ENCODE measurements at regions not wholly inside any gene's neighbourhood (a gene's known extent, or its start where the extent isn't known, plus 50 kb on each side); places are given as distances from the start of the nearest gene placed in this dataset.

DNA sequence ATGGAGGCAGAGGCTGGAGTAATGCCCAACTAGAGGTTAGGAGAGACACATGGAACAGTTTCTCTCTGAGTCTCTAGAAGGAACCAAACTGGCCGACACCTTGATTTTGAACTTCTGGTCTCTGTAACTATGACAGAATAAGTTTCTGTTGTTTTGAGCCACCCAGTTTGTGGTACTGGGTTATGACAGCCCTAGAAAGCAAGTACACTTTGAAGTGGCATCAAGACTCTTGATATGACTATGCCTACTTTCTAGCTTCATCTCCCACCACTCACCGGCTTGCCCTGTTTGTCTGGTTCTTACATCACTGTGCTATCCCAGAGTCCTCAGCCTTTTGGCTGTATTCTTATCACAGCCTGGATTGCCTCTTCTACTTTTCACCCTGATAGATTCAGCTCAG is 230.3 kb upstream of the USP24 start:
- H3K9ac ChIP-seq = no peak overlapping the region
- H3K27me3 ChIP-seq = no peaks in the 10 kb centered on the region
- Mint-ChIP-seq H3K9me3 (peaks cover 1% of the 10 kb centered on the region), H3K27ac (no peak overlapping the region), H3K36me3 (no peaks in the 10 kb centered on the region), H3K4me1 (no peaks in the 10 kb centered on the region), H3K27me3 (ENCODE audit: insufficient read depth, low read depth) (no peaks in the 10 kb centered on the region), H3K4me3 (no peak overlapping the region)
- TF ChIP-seq EZH2 (IDR thresholded peaks at IDR 0.05) (no peak), EZH2phosphoT487 (IDR thresholded peaks at IDR 0.05) (no peak), CTCF (IDR thresholded peaks at IDR 0.05) (no peak)
- H2AFZ ChIP-seq (replicated peaks) = no peak overlapping the region
- no peak overlapping the region for H3K27ac ChIP-seq
- no peaks in the 10 kb centered on the region for H3F3A ChIP-seq (ENCODE audit: low read depth)
- no peak for DNase-seq (ENCODE audit: low spot score)
- no peak overlapping the region for H3K4me2 ChIP-seq
- no peaks in the 10 kb centered on the region for H3K36me3 ChIP-seq
- no peaks in the 10 kb centered on the region for H3K9me3 ChIP-seq (ENCODE audit: low read depth)
- H4K20me1 ChIP-seq (ENCODE audit: low read depth) = no peaks in the 10 kb centered on the region
- H3K4me1 ChIP-seq = no peaks in the 10 kb centered on the region
- H3K4me3 ChIP-seq = no peak overlapping the region
- H3K79me2 ChIP-seq (ENCODE audit: low read depth) = no peaks in the 10 kb centered on the region

DNA sequence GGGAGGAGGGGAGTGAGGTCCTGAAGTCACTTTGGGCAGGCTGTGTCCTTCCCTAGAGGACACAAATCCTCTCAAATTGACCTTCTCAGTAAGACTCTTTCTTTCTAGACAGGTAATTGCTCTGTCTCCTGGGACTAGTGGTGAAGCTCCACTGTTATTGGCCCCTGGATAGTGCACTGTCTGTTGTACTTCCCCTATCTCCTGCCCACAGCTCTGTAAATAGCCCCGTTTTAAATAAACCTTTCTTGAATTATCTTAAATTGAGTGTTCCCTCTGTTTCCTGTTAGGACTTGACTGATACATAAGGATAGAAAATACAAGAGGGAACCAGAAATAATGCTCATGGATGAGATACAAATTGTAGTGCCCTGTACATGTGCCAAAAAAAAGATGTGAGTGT is 229.5 kb upstream of the USP24 start:
- peaks cover 2% of the 10 kb centered on the region for H3K9me3 Mint-ChIP-seq

DNA sequence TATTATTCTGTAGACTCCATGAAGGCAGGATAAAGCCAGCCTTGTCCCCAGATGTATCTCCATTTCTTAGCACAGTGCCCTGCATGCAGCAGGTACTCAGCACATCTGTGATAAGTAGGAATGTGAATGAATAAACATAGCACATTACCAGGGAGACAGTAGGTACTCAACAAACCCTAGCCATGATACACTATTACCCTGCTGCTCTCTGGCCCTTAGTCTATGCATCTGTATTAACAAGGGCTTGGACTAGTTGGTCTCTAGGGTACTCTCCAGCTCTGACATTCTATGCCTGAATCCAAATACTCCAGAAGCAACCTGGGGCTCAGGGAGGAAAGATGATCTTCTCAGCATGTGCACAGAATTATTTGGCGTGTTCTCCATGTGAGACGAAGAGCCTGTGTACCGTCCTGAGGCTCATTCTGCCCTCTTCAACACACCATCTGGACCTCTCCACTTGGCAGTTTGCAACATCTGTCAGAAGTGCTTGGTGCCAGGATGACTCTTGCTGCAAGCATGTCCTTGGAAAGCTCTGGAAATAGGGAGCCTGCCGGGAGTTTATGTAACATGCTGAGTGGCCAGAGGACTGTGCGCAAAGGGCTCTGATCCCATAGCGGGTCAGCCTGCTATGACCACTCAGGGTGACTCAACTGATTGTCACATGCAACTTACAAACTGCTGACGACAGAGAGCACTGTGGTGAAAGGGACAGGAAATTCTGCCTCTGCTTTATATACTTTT is 228.2 kb upstream of the USP24 start:
- Mint-ChIP-seq H3K4me3 (no peak overlapping the region), H3K4me1 (no peaks in the 10 kb centered on the region), H3K36me3 (no peaks in the 10 kb centered on the region), H3K27me3 (ENCODE audit: insufficient read depth, low read depth) (no peaks in the 10 kb centered on the region), H3K27ac (no peak overlapping the region), H3K9me3 (peaks cover 2% of the 10 kb centered on the region)
- no peaks in the 10 kb centered on the region for H3K9me3 ChIP-seq (ENCODE audit: low read depth)
- no peaks in the 10 kb centered on the region for H3K27me3 ChIP-seq
- no peak for TF ChIP-seq EZH2 (IDR thresholded peaks at IDR 0.05)
- H3K36me3 ChIP-seq = no peaks in the 10 kb centered on the region
- no peak overlapping the region for H3K27ac ChIP-seq
- no peaks in the 10 kb centered on the region for H3F3A ChIP-seq (ENCODE audit: low read depth)
- no peak overlapping the region for H3K4me3 ChIP-seq
- no peaks in the 10 kb centered on the region for H3K4me1 ChIP-seq
- no peak overlapping the region for H3K9ac ChIP-seq
- H3K4me2 ChIP-seq = no peak overlapping the region
- no peaks in the 10 kb centered on the region for H4K20me1 ChIP-seq (ENCODE audit: low read depth)
- H3K79me2 ChIP-seq (ENCODE audit: low read depth) = no peaks in the 10 kb centered on the region
- H2AFZ ChIP-seq (replicated peaks) = no peak overlapping the region
- DNase-seq (ENCODE audit: low spot score) = no peak

More for the DNA sequence above, 229.5 kb upstream of the USP24 start:
- H3K9ac ChIP-seq = no peak overlapping the region
- no peaks in the 10 kb centered on the region for H4K20me1 ChIP-seq (ENCODE audit: low read depth)
- H3K27me3 ChIP-seq = no peaks in the 10 kb centered on the region
- H3F3A ChIP-seq (ENCODE audit: low read depth) = no peaks in the 10 kb centered on the region
- no peaks in the 10 kb centered on the region for H3K4me1 ChIP-seq
- Mint-ChIP-seq H3K4me3 (no peak overlapping the region), H3K36me3 (no peaks in the 10 kb centered on the region), H3K4me1 (no peaks in the 10 kb centered on the region), H3K27me3 (ENCODE audit: insufficient read depth, low read depth) (no peaks in the 10 kb centered on the region), H3K27ac (no peak overlapping the region)
- no peak overlapping the region for H3K27ac ChIP-seq
- no peak for DNase-seq (ENCODE audit: low spot score)
- no peak overlapping the region for H3K4me3 ChIP-seq
- H3K9me3 ChIP-seq (ENCODE audit: low read depth) = no peaks in the 10 kb centered on the region
- H3K36me3 ChIP-seq = no peaks in the 10 kb centered on the region
- no peaks in the 10 kb centered on the region for H3K79me2 ChIP-seq (ENCODE audit: low read depth)
- H3K4me2 ChIP-seq = no peak overlapping the region
- TF ChIP-seq EZH2phosphoT487 (IDR thresholded peaks at IDR 0.05) (no peak), EZH2 (IDR thresholded peaks at IDR 0.05) (no peak), CTCF (IDR thresholded peaks at IDR 0.05) (no peak)
- no peak overlapping the region for H2AFZ ChIP-seq (replicated peaks)

DNA sequence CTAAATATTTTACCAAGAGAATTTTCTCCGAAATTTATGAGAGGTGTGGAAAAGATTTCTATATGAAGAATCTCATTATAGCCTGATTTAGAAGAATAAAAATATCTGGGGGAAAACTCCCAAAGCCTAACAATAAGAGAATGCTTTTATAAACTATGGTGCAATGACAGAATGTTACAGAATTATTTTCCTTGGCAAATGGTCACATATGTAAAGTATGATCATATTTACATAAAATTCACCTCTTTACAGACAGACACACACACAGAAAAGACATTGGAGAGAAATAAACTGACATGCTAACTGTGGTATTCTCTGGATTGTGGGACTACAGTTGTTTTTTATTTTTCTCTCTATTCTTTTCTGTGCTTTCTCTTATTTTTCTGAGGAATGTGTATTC is 226.3 kb upstream of the USP24 start:
- Mint-ChIP-seq H3K27ac (no peak overlapping the region), H3K4me1 (no peaks in the 10 kb centered on the region), H3K4me3 (no peak overlapping the region), H3K27me3 (ENCODE audit: insufficient read depth, low read depth) (peaks cover 1% of the 10 kb centered on the region), H3K36me3 (no peaks in the 10 kb centered on the region), H3K9me3 (peaks cover 2% of the 10 kb centered on the region)
- Histone ChIP-seq H3K79me2 (ENCODE audit: low read depth) (no peaks in the 10 kb centered on the region), H3K4me3 (no peak overlapping the region), H3K36me3 (no peaks in the 10 kb centered on the region), H3K4me2 (no peak overlapping the region), H4K20me1 (ENCODE audit: low read depth) (no peaks in the 10 kb centered on the region), H3K9ac (no peak overlapping the region), H3K27ac (no peak overlapping the region), H3K27me3 (no peaks in the 10 kb centered on the region), H3K4me1 (no peaks in the 10 kb centered on the region), H2AFZ (replicated peaks) (no peak overlapping the region), H3K9me3 (ENCODE audit: low read depth) (no peaks in the 10 kb centered on the region), H3F3A (ENCODE audit: low read depth) (no peaks in the 10 kb centered on the region)
- TF ChIP-seq CTCF (IDR thresholded peaks at IDR 0.05) (no peak), EZH2 (IDR thresholded peaks at IDR 0.05) (no peak), EZH2phosphoT487 (IDR thresholded peaks at IDR 0.05) (no peak)
- no peak for DNase-seq (ENCODE audit: low spot score)

Data from neural progenitor cell (in vitro differentiated cells).